Activated CD4-positive, alpha-beta memory T cell treated with anti-CD3 and anti-CD28 coated beads, Interleukin-2, amount 10 ng/mL, durations not matched to agents 7 days and 5 days (primary cell): ENCODE measurements at regions not wholly inside any gene's neighbourhood (a gene's known extent, or its start where the extent isn't known, plus 50 kb on each side); places are given as distances from the start of the nearest gene placed in this dataset.

ENCODE experiments used
- CTCF ChIA-PET: fragments of 350-600 bp; sonication (Branson Sonifier 250); formaldehyde crosslinking; loops from one replicate; lab custom pipeline; 2021; ENCODE audit warnings: antibody characterized with exemption, inconsistent platforms; lab: Charles Lee
- POLR2A ChIA-PET: fragments of 350-600 bp; sonication (Branson Sonifier 250); formaldehyde crosslinking; loops from one replicate; lab custom pipeline; 2021; ENCODE audit warnings: antibody characterized with exemption; lab: Charles Lee
- DNase-seq: peaks from one replicate; pipeline ENCODE4 v3.0.0-alpha.2; 2020
- H3K27ac Mint-ChIP-seq: one replicate; pipeline ENCODE4 v1.8.0; 2021; ENCODE audit warnings: mild to moderate bottlenecking, mixed read lengths
- H3K27me3 Mint-ChIP-seq: one replicate; pipeline ENCODE4 v1.8.0; 2021; ENCODE audit warnings: mixed read lengths
- H3K36me3 Mint-ChIP-seq: one replicate; pipeline ENCODE4 v1.8.0; 2021; ENCODE audit warnings: low read depth, mixed read lengths
- H3K4me1 Mint-ChIP-seq: one replicate; pipeline ENCODE4 v1.8.0; 2021; ENCODE audit warnings: mixed read lengths
- H3K4me3 Mint-ChIP-seq: one replicate; pipeline ENCODE4 v1.8.0; 2021; ENCODE audit warnings: mild to moderate bottlenecking, mixed read lengths
- H3K9me3 Mint-ChIP-seq: one replicate; pipeline ENCODE4 v1.8.0; 2021; ENCODE audit warnings: mixed read lengths

GRCh38 chr2:14513903-14514302 lies 118.6 kb upstream of the LRATD1 start:
- no peaks in the 10 kb centered on the region for H3K4me1 Mint-ChIP-seq
- no peak overlapping the region for H3K27ac Mint-ChIP-seq
- no peak overlapping the region for H3K4me3 Mint-ChIP-seq
- H3K27me3 Mint-ChIP-seq: no peaks in the 10 kb centered on the region
- POLR2A ChIA-PET: no interaction called here
- DNase-seq: no peak
- peaks cover 16% of the 10 kb centered on the region for H3K9me3 Mint-ChIP-seq
- H3K36me3 Mint-ChIP-seq: no peaks in the 10 kb centered on the region
- CTCF ChIA-PET: no interaction called here

- H3K4me1 Mint-ChIP-seq: no peaks in the 10 kb centered on the region
- no peak overlapping the region for H3K27ac Mint-ChIP-seq
- ChIA-PET CTCF (no interaction called here), POLR2A (no interaction called here)
- no peak overlapping the region for H3K4me3 Mint-ChIP-seq
- H3K9me3 Mint-ChIP-seq: peaks cover 4% of the 10 kb centered on the region
- no peaks in the 10 kb centered on the region for H3K36me3 Mint-ChIP-seq
- no peak for DNase-seq
- no peaks in the 10 kb centered on the region for H3K27me3 Mint-ChIP-seq
Observed at GRCh38 chr2:14516844-14517243, 115.7 kb upstream of the LRATD1 start.

- no peak overlapping the region for H3K27ac Mint-ChIP-seq
- peaks cover 4% of the 10 kb centered on the region for H3K9me3 Mint-ChIP-seq
- H3K36me3 Mint-ChIP-seq: no peaks in the 10 kb centered on the region
- H3K27me3 Mint-ChIP-seq: no peaks in the 10 kb centered on the region
- H3K4me1 Mint-ChIP-seq: no peaks in the 10 kb centered on the region
- DNase-seq: no peak
- H3K4me3 Mint-ChIP-seq: no peak overlapping the region
- CTCF ChIA-PET: no interaction called here
- POLR2A ChIA-PET: no interaction called here
Observed at GRCh38 chr2:14517731-14518130, 114.8 kb upstream of the LRATD1 start.

GRCh38 chr2:14520385-14520945 lies 112.1 kb upstream of the LRATD1 start:
- CTCF ChIA-PET: no interaction called here

GRCh38 chr2:14524041-14524802 lies 108.3 kb upstream of the LRATD1 start:
- Mint-ChIP-seq H3K9me3 (peaks cover 2% of the 10 kb centered on the region), H3K4me1 (no peaks in the 10 kb centered on the region), H3K4me3 (no peak overlapping the region), H3K36me3 (no peaks in the 10 kb centered on the region), H3K27me3 (no peaks in the 10 kb centered on the region), H3K27ac (no peak overlapping the region)
- ChIA-PET POLR2A (no interaction called here), CTCF (no interaction called here)
- DNase-seq: no peak

More at GRCh38 chr2:14520385-14520945, 112.1 kb upstream of the LRATD1 start:
- H3K36me3 Mint-ChIP-seq: no peaks in the 10 kb centered on the region
- no peaks in the 10 kb centered on the region for H3K4me1 Mint-ChIP-seq
- H3K9me3 Mint-ChIP-seq: peaks cover 2% of the 10 kb centered on the region
- no peak overlapping the region for H3K27ac Mint-ChIP-seq
- no peaks in the 10 kb centered on the region for H3K27me3 Mint-ChIP-seq
- POLR2A ChIA-PET: no interaction called here
- H3K4me3 Mint-ChIP-seq: no peak overlapping the region
- no peak for DNase-seq

GRCh38 chr2:14524803-14525080 lies 107.8 kb upstream of the LRATD1 start:
- POLR2A ChIA-PET: no interaction called here
- CTCF ChIA-PET: no interaction called here

GRCh38 chr2:14530506-14530905 lies 102.0 kb upstream of the LRATD1 start:
- Mint-ChIP-seq H3K4me1 (no peaks in the 10 kb centered on the region), H3K4me3 (no peak overlapping the region), H3K27me3 (no peaks in the 10 kb centered on the region), H3K9me3 (no peaks in the 10 kb centered on the region), H3K27ac (no peak overlapping the region), H3K36me3 (no peaks in the 10 kb centered on the region)
- ChIA-PET CTCF (no interaction called here), POLR2A (no interaction called here)
- DNase-seq: no peak

More at GRCh38 chr2:14524803-14525080, 107.8 kb upstream of the LRATD1 start:
- H3K27me3 Mint-ChIP-seq: no peaks in the 10 kb centered on the region
- H3K4me3 Mint-ChIP-seq: no peak overlapping the region
- no peaks in the 10 kb centered on the region for H3K4me1 Mint-ChIP-seq
- no peaks in the 10 kb centered on the region for H3K36me3 Mint-ChIP-seq
- no peak for DNase-seq
- H3K9me3 Mint-ChIP-seq: peaks cover 2% of the 10 kb centered on the region
- H3K27ac Mint-ChIP-seq: no peak overlapping the region

GRCh38 chr2:14533131-14533757 lies 99.3 kb upstream of the LRATD1 start:
- ChIA-PET CTCF (no interaction called here), POLR2A (no interaction called here)

GRCh38 chr2:14535156-14535555 lies 97.4 kb upstream of the LRATD1 start:
- Mint-ChIP-seq H3K4me3 (no peak overlapping the region), H3K4me1 (no peaks in the 10 kb centered on the region)
- POLR2A ChIA-PET: no interaction called here

More at GRCh38 chr2:14533131-14533757, 99.3 kb upstream of the LRATD1 start:
- Mint-ChIP-seq H3K36me3 (no peaks in the 10 kb centered on the region), H3K9me3 (peaks cover 8% of the 10 kb centered on the region), H3K27me3 (no peaks in the 10 kb centered on the region), H3K4me3 (no peak overlapping the region), H3K27ac (no peak overlapping the region), H3K4me1 (no peaks in the 10 kb centered on the region)
- DNase-seq: no peak

GRCh38 chr2:14536976-14537375 lies 95.5 kb upstream of the LRATD1 start:
- Mint-ChIP-seq H3K27me3 (no peaks in the 10 kb centered on the region), H3K4me3 (no peak overlapping the region), H3K36me3 (no peaks in the 10 kb centered on the region), H3K9me3 (peaks cover 9% of the 10 kb centered on the region), H3K4me1 (no peaks in the 10 kb centered on the region), H3K27ac (no peak overlapping the region)
- ChIA-PET POLR2A (no interaction called here), CTCF (no interaction called here)
- no peak for DNase-seq

More at GRCh38 chr2:14535156-14535555, 97.4 kb upstream of the LRATD1 start:
- H3K27me3 Mint-ChIP-seq: no peaks in the 10 kb centered on the region
- CTCF ChIA-PET: no interaction called here
- DNase-seq: no peak
- peaks cover 8% of the 10 kb centered on the region for H3K9me3 Mint-ChIP-seq
- H3K36me3 Mint-ChIP-seq: no peaks in the 10 kb centered on the region
- H3K27ac Mint-ChIP-seq: no peak overlapping the region

GRCh38 chr2:14540015-14540414 lies 92.5 kb upstream of the LRATD1 start:
- ChIA-PET POLR2A (no interaction called here), CTCF (no interaction called here)
- Mint-ChIP-seq H3K27ac (no peak overlapping the region), H3K4me3 (no peak overlapping the region), H3K9me3 (peaks cover 10% of the 10 kb centered on the region), H3K4me1 (no peaks in the 10 kb centered on the region), H3K27me3 (no peaks in the 10 kb centered on the region), H3K36me3 (no peaks in the 10 kb centered on the region)
- no peak for DNase-seq

- no peak for DNase-seq
- peaks cover 2% of the 10 kb centered on the region for H3K9me3 Mint-ChIP-seq
- ChIA-PET CTCF (no interaction called here), POLR2A (no interaction called here)
- H3K4me1 Mint-ChIP-seq: no peaks in the 10 kb centered on the region
- no peak overlapping the region for H3K27ac Mint-ChIP-seq
- no peaks in the 10 kb centered on the region for H3K27me3 Mint-ChIP-seq
- H3K36me3 Mint-ChIP-seq: no peaks in the 10 kb centered on the region
- no peak overlapping the region for H3K4me3 Mint-ChIP-seq
Observed at GRCh38 chr2:14543284-14543683, 89.2 kb upstream of the LRATD1 start.

- Mint-ChIP-seq H3K36me3 (no peaks in the 10 kb centered on the region), H3K4me1 (no peaks in the 10 kb centered on the region), H3K27me3 (no peaks in the 10 kb centered on the region), H3K9me3 (peaks cover 2% of the 10 kb centered on the region), H3K27ac (no peak overlapping the region), H3K4me3 (no peak overlapping the region)
- no peak for DNase-seq
- ChIA-PET POLR2A (no interaction called here), CTCF (no interaction called here)
Observed at GRCh38 chr2:14544247-14544646, 88.3 kb upstream of the LRATD1 start.

GRCh38 chr2:14547830-14548229 lies 84.7 kb upstream of the LRATD1 start:
- H3K4me1 Mint-ChIP-seq: no peaks in the 10 kb centered on the region
- ChIA-PET CTCF (no interaction called here), POLR2A (no interaction called here)
- H3K36me3 Mint-ChIP-seq: no peaks in the 10 kb centered on the region
- H3K27ac Mint-ChIP-seq: no peak overlapping the region
- no peaks in the 10 kb centered on the region for H3K27me3 Mint-ChIP-seq
- no peak for DNase-seq
- no peak overlapping the region for H3K4me3 Mint-ChIP-seq
- no peaks in the 10 kb centered on the region for H3K9me3 Mint-ChIP-seq
